H1 (cell line): ENCODE measurements at regions not wholly inside any gene's neighbourhood (a gene's known extent, or its start where the extent isn't known, plus 50 kb on each side); places are given as distances from the start of the nearest gene placed in this dataset.

Experiments used
- BACH1 ChIP-seq: IDR thresholded peaks from 2 replicates; pipeline ENCODE4 v1.6.1; 2012; ENCODE audit warnings: low read length, improper control_type of control experiment
- CHD2 ChIP-seq: IDR thresholded peaks from 2 replicates; pipeline ENCODE4 v1.6.1; 2012; ENCODE audit warnings: low read length, improper control_type of control experiment
- EZH2 ChIP-seq: fragments of 200-600 bp; sonication (generic); IDR thresholded peaks from 2 replicates; pipeline ENCODE4 v1.7.1; 2012; ENCODE audit warnings: low read depth, mild to moderate bottlenecking, moderate library complexity, low read length, inconsistent platforms; ENCODE audit not compliant: severe bottlenecking
- GABPA ChIP-seq: IDR thresholded peaks from 2 replicates; pipeline ENCODE4 v1.6.1; 2011; ENCODE audit warnings: mild to moderate bottlenecking, low read length, moderate library complexity, borderline replicate concordance; ENCODE audit not compliant: insufficient read depth
- HDAC6 ChIP-seq: IDR thresholded peaks from one replicate; pipeline ENCODE4 v1.7.1; 2012; ENCODE audit warnings: low read depth, mild to moderate bottlenecking, inconsistent platforms, low read length, moderate library complexity
- PHF8 ChIP-seq: fragments of 200-600 bp; sonication (generic); conservative IDR thresholded peaks from 2 replicates; pipeline ENCODE4 v1.7.1; 2012; ENCODE audit warnings: low read depth, mild to moderate bottlenecking, inconsistent platforms, low read length, moderate library complexity
- RBBP5 ChIP-seq: IDR thresholded peaks from 2 replicates; pipeline ENCODE4 v1.7.1; 2012; ENCODE audit warnings: low read depth, mild to moderate bottlenecking, inconsistent platforms, low read length, moderate library complexity, borderline replicate concordance
- RFX5 ChIP-seq: IDR thresholded peaks from 2 replicates; pipeline ENCODE4 v1.6.1; 2011; ENCODE audit warnings: low read depth, low read length, improper control_type of control experiment, borderline replicate concordance
- TCF12 ChIP-seq: IDR thresholded peaks from 2 replicates; pipeline ENCODE4 v1.6.1; 2011; ENCODE audit warnings: low read depth, mild to moderate bottlenecking, low read length
- ZNF274 ChIP-seq: IDR thresholded peaks from 2 replicates; pipeline ENCODE4 v1.7.0; 2012; ENCODE audit warnings: low read length, borderline replicate concordance; ENCODE audit errors: extremely low read depth
- TF ChIP-seq, protein P1 (sequence below), 3 experiments: IDR thresholded peaks; 1 replicate in 2 of 3; 2 replicates in 1 of 3; pipeline versions ENCODE4 v1.5.1 to v1.6.1; 2011; ENCODE audit warnings: low read length in 3 of 3, mild to moderate bottlenecking in 3 of 3, inconsistent platforms in 2 of 3, low read depth in 1 of 3, moderate library complexity in 1 of 3; ENCODE audit not compliant: insufficient read depth in 1 of 3; ENCODE audit errors: control extremely low read depth in 1 of 3

DNA sequence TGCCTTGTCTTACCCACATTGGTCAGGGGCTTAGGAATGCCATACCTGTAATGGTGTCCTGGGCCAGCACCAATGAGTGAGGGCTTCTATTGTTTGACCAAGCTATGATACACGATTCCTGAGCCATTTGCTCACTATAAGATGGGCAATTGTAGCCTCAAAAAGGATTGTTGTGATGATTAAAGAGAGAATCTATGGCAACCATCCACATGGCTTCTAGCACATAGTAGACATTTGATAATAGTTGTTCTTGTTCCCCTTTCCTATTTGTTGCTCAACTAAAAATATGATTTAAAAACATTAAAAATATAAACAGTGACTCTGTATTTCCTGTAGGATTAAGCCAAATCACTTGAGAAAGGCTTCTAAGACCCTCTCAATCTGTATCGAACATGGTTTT, 366.1 kb downstream of the PCNX1 start:
- TF ChIP-seq, protein P1, sequence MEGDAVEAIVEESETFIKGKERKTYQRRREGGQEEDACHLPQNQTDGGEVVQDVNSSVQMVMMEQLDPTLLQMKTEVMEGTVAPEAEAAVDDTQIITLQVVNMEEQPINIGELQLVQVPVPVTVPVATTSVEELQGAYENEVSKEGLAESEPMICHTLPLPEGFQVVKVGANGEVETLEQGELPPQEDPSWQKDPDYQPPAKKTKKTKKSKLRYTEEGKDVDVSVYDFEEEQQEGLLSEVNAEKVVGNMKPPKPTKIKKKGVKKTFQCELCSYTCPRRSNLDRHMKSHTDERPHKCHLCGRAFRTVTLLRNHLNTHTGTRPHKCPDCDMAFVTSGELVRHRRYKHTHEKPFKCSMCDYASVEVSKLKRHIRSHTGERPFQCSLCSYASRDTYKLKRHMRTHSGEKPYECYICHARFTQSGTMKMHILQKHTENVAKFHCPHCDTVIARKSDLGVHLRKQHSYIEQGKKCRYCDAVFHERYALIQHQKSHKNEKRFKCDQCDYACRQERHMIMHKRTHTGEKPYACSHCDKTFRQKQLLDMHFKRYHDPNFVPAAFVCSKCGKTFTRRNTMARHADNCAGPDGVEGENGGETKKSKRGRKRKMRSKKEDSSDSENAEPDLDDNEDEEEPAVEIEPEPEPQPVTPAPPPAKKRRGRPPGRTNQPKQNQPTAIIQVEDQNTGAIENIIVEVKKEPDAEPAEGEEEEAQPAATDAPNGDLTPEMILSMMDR (IDR thresholded peaks at IDR 0.05; ENCODE audit: control extremely low read depth in 1 of 3, insufficient read depth in 1 of 3, low read depth in 1 of 3, low read length in 3 of 3): no peak
- TF ChIP-seq RFX5 (no peak), RBBP5 (no peak), TCF12 (no peak), BACH1 (no peak), EZH2 (no peak), PHF8 (no peak), CHD2 (no peak), HDAC6 (no peak), GABPA (no peak), ZNF274 (no peak)
